Sigmoid colon (tissue), 6 donors: ENCODE measurements at regions not wholly inside any gene's neighbourhood (a gene's known extent, or its start where the extent isn't known, plus 50 kb on each side); places are given as distances from the start of the nearest gene placed in this dataset.

Experiments
- DNase-seq: peaks from one replicate; pipeline ENCODE4 v3.0.0-alpha.2; 2019
- H3K27ac ChIP-seq, 4 donors: fragments of 200-600 bp; sonication (generic); one replicate each; pipeline ENCODE4 v1.5.1; 2016 to 2019; ENCODE audit warnings: mild to moderate bottlenecking in 1 of 4
- H3K27me3 ChIP-seq, 3 donors: fragments of 200-600 bp; sonication (generic); one replicate each; pipeline ENCODE4 v1.5.1; 2019; ENCODE audit warnings: mild to moderate bottlenecking in 1 of 3
- H3K36me3 ChIP-seq, 4 donors: fragments of 200-600 bp; sonication (generic); one replicate each; pipeline ENCODE4 v1.5.1; 2016 to 2019
- H3K4me1 ChIP-seq, 4 donors: fragments of 200-600 bp; sonication (generic); one replicate each; pipeline ENCODE4 v1.5.1; 2017 to 2019
- H3K4me3 ChIP-seq, 4 donors: fragments of 200-600 bp; sonication (generic); one replicate each; pipeline ENCODE4 v1.5.1; 2017 to 2019; ENCODE audit warnings: mild to moderate bottlenecking in 2 of 4, moderate library complexity in 1 of 4
- H3K9me3 ChIP-seq, 4 donors: fragments of 200-600 bp in 3 of 4; sonication (generic) in 3 of 4; one replicate each; pipeline versions ENCODE4 v1.5.1 to v1.6.1; 2013 to 2019
- CTCF ChIP-seq, 4 experiments: fragments of 450-650 bp in 3 of 4; fragments of 200-600 bp in 1 of 4; IDR thresholded peaks; one replicate each; pipeline ENCODE4 v1.5.1; 2016 to 2019; ENCODE audit warnings: antibody characterized with exemption in 4 of 4, mild to moderate bottlenecking in 3 of 4, moderate library complexity in 2 of 4
- EP300 ChIP-seq, 4 donors: sonication (generic); formaldehyde crosslinking; IDR thresholded peaks; one replicate each; pipeline ENCODE4 v1.6.1; 2017; ENCODE audit warnings: antibody characterized with exemption in 4 of 4
- POLR2A ChIP-seq, 2 donors: fragments of 450-650 bp; IDR thresholded peaks; one replicate each; pipeline ENCODE4 v1.6.1; 2016; ENCODE audit warnings: antibody characterized with exemption in 2 of 2, mild to moderate bottlenecking in 2 of 2, moderate library complexity in 2 of 2
- POLR2AphosphoS5 ChIP-seq, 4 donors: sonication (generic); formaldehyde crosslinking; IDR thresholded peaks; one replicate each; pipeline ENCODE4 v1.6.1; 2017; ENCODE audit warnings: antibody characterized with exemption in 4 of 4
- WGBS, 2 donors: extraction: QIAGEN DNeasy Blood & Tissue Kit; methylation state at CpG; one replicate each; pipeline ENCODE4 v1.1.7; 2013; 5-methylcytosine and 5-hydroxymethylcytosine counted together
- intact Hi-C: fragments of 100-400 bp; cut with DNase I; formaldehyde crosslinking; loops from one replicate; pipeline ENCODE4 v1.15.1; 2023
- donor health status: healthy with polysubstance abuse.
- donor health status: healthy.

GRCh38 chrX:109270580-109271484 lies 211.1 kb downstream of the GUCY2F start:
- DNase-seq, result no peak
- H3K4me3 ChIP-seq, result no peak overlapping the region
- no peaks in the 10 kb centered on the region for H3K4me1 ChIP-seq
- intact Hi-C loops, result no loop called here
- H3K36me3 ChIP-seq, result no peaks in the 10 kb centered on the region
- TF ChIP-seq POLR2A (IDR thresholded peaks at IDR 0.05) (no peak), POLR2AphosphoS5 (IDR thresholded peaks at IDR 0.05) (no peak), EP300 (IDR thresholded peaks at IDR 0.05) (no peak), CTCF (IDR thresholded peaks at IDR 0.05) (no peak)
- H3K27me3 ChIP-seq, result no peaks in the 10 kb centered on the region
- 54 to 55% methylated on average over 2 of the region's 2 CpGs for WGBS, 2 donors
- H3K9me3 ChIP-seq, result no peaks in the 10 kb centered on the region
- H3K27ac ChIP-seq, result no peak overlapping the region

GRCh38 chrX:109268340-109268739 lies 213.5 kb downstream of the GUCY2F start:
- no peak for DNase-seq
- no peak overlapping the region for H3K4me3 ChIP-seq
- no peaks in the 10 kb centered on the region for H3K27me3 ChIP-seq
- no peaks in the 10 kb centered on the region for H3K36me3 ChIP-seq
- no peak overlapping the region for H3K27ac ChIP-seq
- no peaks in the 10 kb centered on the region for H3K4me1 ChIP-seq
- TF ChIP-seq POLR2A (IDR thresholded peaks at IDR 0.05), result no peak
- no peak for TF ChIP-seq POLR2AphosphoS5 (IDR thresholded peaks at IDR 0.05)
- TF ChIP-seq CTCF (IDR thresholded peaks at IDR 0.05), result no peak
- TF ChIP-seq EP300 (IDR thresholded peaks at IDR 0.05), result no peak
- intact Hi-C loops, result no loop called here
- no peaks in the 10 kb centered on the region for H3K9me3 ChIP-seq

- TF ChIP-seq EP300 (IDR thresholded peaks at IDR 0.05), result no peak
- no peak for TF ChIP-seq POLR2A (IDR thresholded peaks at IDR 0.05)
- no peak for TF ChIP-seq POLR2AphosphoS5 (IDR thresholded peaks at IDR 0.05)
- no peak for TF ChIP-seq CTCF (IDR thresholded peaks at IDR 0.05)
- Histone ChIP-seq H3K4me1 (no peaks in the 10 kb centered on the region), H3K27me3 (no peaks in the 10 kb centered on the region), H3K4me3 (no peak overlapping the region), H3K9me3 (no peaks in the 10 kb centered on the region), H3K36me3 (no peaks in the 10 kb centered on the region), H3K27ac (no peak overlapping the region)
- intact Hi-C loops, result no loop called here
- no peak for DNase-seq
Measured at GRCh38 chrX:109266034-109266433, 215.9 kb downstream of the GUCY2F start.

GRCh38 chrX:109264878-109265277 lies 217.0 kb downstream of the GUCY2F start:
- intact Hi-C loops, result no loop called here
- H3K27me3 ChIP-seq, result no peaks in the 10 kb centered on the region
- H3K9me3 ChIP-seq, result no peaks in the 10 kb centered on the region
- H3K4me3 ChIP-seq, result no peak overlapping the region
- H3K36me3 ChIP-seq, result no peaks in the 10 kb centered on the region
- no peak for TF ChIP-seq POLR2A (IDR thresholded peaks at IDR 0.05)
- TF ChIP-seq CTCF (IDR thresholded peaks at IDR 0.05), result no peak
- no peak for TF ChIP-seq EP300 (IDR thresholded peaks at IDR 0.05)
- no peak for TF ChIP-seq POLR2AphosphoS5 (IDR thresholded peaks at IDR 0.05)
- no peak overlapping the region for H3K27ac ChIP-seq
- H3K4me1 ChIP-seq, result no peaks in the 10 kb centered on the region
- WGBS, 2 donors, result 76 to 88% methylated on average over 1 of the region's 1 CpG
- DNase-seq, result no peak

- WGBS, 2 donors, result 44 to 55% methylated on average over 2 of the region's 2 CpGs
- H3K4me1 ChIP-seq, result no peaks in the 10 kb centered on the region
- no peak for TF ChIP-seq CTCF (IDR thresholded peaks at IDR 0.05)
- TF ChIP-seq EP300 (IDR thresholded peaks at IDR 0.05), result no peak
- no peak for TF ChIP-seq POLR2A (IDR thresholded peaks at IDR 0.05)
- no peak for TF ChIP-seq POLR2AphosphoS5 (IDR thresholded peaks at IDR 0.05)
- DNase-seq, result no peak
- H3K9me3 ChIP-seq, result no peaks in the 10 kb centered on the region
- no peak overlapping the region for H3K27ac ChIP-seq
- H3K4me3 ChIP-seq, result no peak overlapping the region
- no peaks in the 10 kb centered on the region for H3K27me3 ChIP-seq
- no peaks in the 10 kb centered on the region for H3K36me3 ChIP-seq
- intact Hi-C loops, result no loop called here
Measured at GRCh38 chrX:109261279-109261678, 220.6 kb downstream of the GUCY2F start.
